ENCODE measurements at regions not wholly inside any gene's neighbourhood (a gene's known extent, or its start where the extent isn't known, plus 50 kb on each side); places are given as distances from the start of the nearest gene placed in this dataset.
A peak's percentile ranks its signal among the peaks of the same experiment; 100 is the strongest.

- TF ChIP-seq, protein P1, sequence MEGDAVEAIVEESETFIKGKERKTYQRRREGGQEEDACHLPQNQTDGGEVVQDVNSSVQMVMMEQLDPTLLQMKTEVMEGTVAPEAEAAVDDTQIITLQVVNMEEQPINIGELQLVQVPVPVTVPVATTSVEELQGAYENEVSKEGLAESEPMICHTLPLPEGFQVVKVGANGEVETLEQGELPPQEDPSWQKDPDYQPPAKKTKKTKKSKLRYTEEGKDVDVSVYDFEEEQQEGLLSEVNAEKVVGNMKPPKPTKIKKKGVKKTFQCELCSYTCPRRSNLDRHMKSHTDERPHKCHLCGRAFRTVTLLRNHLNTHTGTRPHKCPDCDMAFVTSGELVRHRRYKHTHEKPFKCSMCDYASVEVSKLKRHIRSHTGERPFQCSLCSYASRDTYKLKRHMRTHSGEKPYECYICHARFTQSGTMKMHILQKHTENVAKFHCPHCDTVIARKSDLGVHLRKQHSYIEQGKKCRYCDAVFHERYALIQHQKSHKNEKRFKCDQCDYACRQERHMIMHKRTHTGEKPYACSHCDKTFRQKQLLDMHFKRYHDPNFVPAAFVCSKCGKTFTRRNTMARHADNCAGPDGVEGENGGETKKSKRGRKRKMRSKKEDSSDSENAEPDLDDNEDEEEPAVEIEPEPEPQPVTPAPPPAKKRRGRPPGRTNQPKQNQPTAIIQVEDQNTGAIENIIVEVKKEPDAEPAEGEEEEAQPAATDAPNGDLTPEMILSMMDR (IDR thresholded peaks at IDR 0.05; ENCODE audit: low read length, missing control alignments), result no peak
- DNase-seq (ENCODE audit: low read depth), result no peak
- H3K4me3 ChIP-seq (replicated peaks; ENCODE audit: low read depth, low read length), result no peak overlapping the region
Observed at GRCh38 chr2:206855585-206856433, 83.5 kb upstream of the CPO start.

DNA sequence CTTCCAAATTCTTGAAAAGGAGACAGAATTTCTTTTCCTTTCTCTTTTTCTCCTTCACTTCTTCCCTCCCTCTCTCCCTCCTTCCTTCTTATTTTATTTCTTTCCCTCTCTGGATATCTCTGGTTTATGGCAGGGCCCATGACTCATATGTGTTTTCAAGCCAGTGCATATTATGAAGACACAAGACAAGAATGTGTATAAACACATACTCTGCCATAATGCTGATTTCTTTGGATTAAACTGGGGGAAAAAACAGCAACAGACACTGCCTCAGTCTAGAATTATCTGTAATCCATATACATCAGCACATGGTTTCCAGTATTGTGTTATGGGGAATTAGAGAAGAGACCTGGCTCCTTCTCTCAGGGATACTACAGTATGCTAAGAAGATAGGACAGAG is 82.8 kb upstream of the CPO start:
- peak; percentile 14 for DNase-seq (ENCODE audit: low read depth)
- no peak overlapping the region for H3K4me3 ChIP-seq (replicated peaks; ENCODE audit: low read depth, low read length)
- TF ChIP-seq, protein P1 (IDR thresholded peaks at IDR 0.05; ENCODE audit: low read length, missing control alignments), result no peak

GRCh38 chr2:206858687-206859329 is 80.5 kb upstream of the CPO start:
- no peak overlapping the region for H3K4me3 ChIP-seq (replicated peaks; ENCODE audit: low read depth, low read length)
- no peak for DNase-seq (ENCODE audit: low read depth)
- TF ChIP-seq, protein P1 (IDR thresholded peaks at IDR 0.05; ENCODE audit: low read length, missing control alignments), result no peak

DNA sequence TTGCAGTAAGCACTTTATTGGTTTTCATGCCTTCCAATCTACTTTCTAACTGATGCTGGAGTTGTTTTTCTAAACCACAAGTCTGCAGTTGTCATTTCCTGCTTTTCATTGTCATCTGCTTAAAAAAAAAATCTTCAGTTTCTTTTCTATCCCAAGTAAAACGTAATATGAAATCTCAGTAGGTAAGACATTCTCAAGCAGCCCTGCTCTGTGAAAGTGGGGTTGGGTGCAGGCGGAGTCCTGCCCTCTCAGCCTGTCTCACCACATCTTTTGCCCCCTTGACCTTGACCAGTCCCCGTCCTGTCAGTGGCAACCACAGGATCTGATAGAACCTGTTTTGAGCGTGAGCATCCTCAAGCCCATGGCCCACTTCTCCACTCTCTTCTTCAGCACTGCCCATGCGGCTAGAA is 80.0 kb upstream of the CPO start:
- no peak for DNase-seq (ENCODE audit: low read depth)
- TF ChIP-seq, protein P1 (IDR thresholded peaks at IDR 0.05; ENCODE audit: low read length, missing control alignments), result no peak
- no peak overlapping the region for H3K4me3 ChIP-seq (replicated peaks; ENCODE audit: low read depth, low read length)

DNA sequence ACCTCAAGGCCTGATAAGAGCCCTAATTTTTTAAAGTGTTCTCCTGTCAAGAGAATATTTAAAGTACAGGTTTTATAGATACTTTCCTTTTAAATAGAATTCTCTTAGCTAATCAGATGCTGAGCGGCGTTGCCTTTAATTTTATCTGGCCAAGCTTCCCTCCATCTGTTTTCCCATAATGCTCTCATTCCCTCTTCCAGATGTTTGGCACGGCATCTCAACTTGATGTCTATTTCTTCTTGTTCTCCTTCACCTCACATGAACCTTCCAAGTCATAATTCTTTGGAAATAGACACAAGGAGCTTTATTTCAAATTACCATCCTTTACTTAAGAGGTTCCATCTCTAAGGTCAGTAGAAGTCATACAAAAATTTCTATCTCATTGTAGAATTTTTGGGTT is 76.1 kb upstream of the CPO start:
- no peak overlapping the region for H3K4me3 ChIP-seq (replicated peaks; ENCODE audit: low read depth, low read length)
- TF ChIP-seq, protein P1 (IDR thresholded peaks at IDR 0.05; ENCODE audit: low read length, missing control alignments), result no peak
- DNase-seq (ENCODE audit: low read depth), result no peak

GRCh38 chr2:206863716-206864115 is 75.6 kb upstream of the CPO start:
- TF ChIP-seq, protein P1 (IDR thresholded peaks at IDR 0.05; ENCODE audit: low read length, missing control alignments), result no peak
- no peak for DNase-seq (ENCODE audit: low read depth)
- H3K4me3 ChIP-seq (replicated peaks; ENCODE audit: low read depth, low read length), result no peak overlapping the region
